H9 (cell line): ENCODE measurements at regions not wholly inside any gene's neighbourhood (a gene's known extent, or its start where the extent isn't known, plus 50 kb on each side); places are given as distances from the start of the nearest gene placed in this dataset.

Experiments used
- DNase-seq: peaks from one replicate; pipeline ENCODE4 v3.0.0-alpha.2; 2017
- H2AFZ ChIP-seq: one replicate; pipeline ENCODE4 v1.6.1; 2013; ENCODE audit warnings: mild to moderate bottlenecking, low read length, control low read depth, moderate library complexity
- H2AK5ac ChIP-seq: 2 replicates; pipeline ENCODE4 v1.6.1; 2013; ENCODE audit warnings: low read length, control low read depth, mixed read lengths; ENCODE audit not compliant: insufficient read length
- H2BK120ac ChIP-seq: one replicate; pipeline ENCODE4 v1.6.1; 2013; ENCODE audit warnings: low read depth, mild to moderate bottlenecking, low read length, control low read depth, inconsistent platforms; ENCODE audit not compliant: poor library complexity, severe bottlenecking
- H2BK12ac ChIP-seq: 2 replicates; pipeline ENCODE4 v1.6.1; 2013; ENCODE audit warnings: low read length, control low read depth, mixed read lengths, low read depth; ENCODE audit not compliant: insufficient read length
- H2BK15ac ChIP-seq: 2 replicates; pipeline ENCODE4 v1.6.1; 2013; ENCODE audit warnings: low read depth, low read length, control low read depth
- H2BK20ac ChIP-seq: one replicate; pipeline ENCODE4 v1.6.1; 2013; ENCODE audit warnings: low read depth, mild to moderate bottlenecking, low read length, control low read depth, inconsistent platforms; ENCODE audit not compliant: poor library complexity, severe bottlenecking
- H2BK5ac ChIP-seq: 2 replicates; pipeline ENCODE4 v1.6.1; 2013; ENCODE audit warnings: low read length, control low read depth, mixed read lengths; ENCODE audit not compliant: insufficient read length
- H3K14ac ChIP-seq: 2 replicates; pipeline ENCODE4 v1.6.1; 2013; ENCODE audit warnings: low read length, control low read depth; ENCODE audit not compliant: insufficient read depth
- H3K18ac ChIP-seq: 2 replicates; pipeline ENCODE4 v1.6.1; 2013; ENCODE audit warnings: low read depth, mild to moderate bottlenecking, mixed read lengths, low read length, control low read depth; ENCODE audit not compliant: insufficient read length
- H3K23ac ChIP-seq: 2 replicates; pipeline ENCODE4 v1.6.1; 2013; ENCODE audit warnings: low read length, control low read depth, mixed read lengths, low read depth; ENCODE audit not compliant: insufficient read length
- H3K23me2 ChIP-seq: 2 replicates; pipeline ENCODE4 v1.6.1; 2013; ENCODE audit warnings: low read depth, mild to moderate bottlenecking, mixed read lengths, low read length, control low read depth; ENCODE audit not compliant: insufficient read length, poor library complexity, severe bottlenecking
- H3K27ac ChIP-seq: 2 replicates; pipeline ENCODE4 v1.5.1; 2013; ENCODE audit warnings: low read length, control low read depth, mixed read lengths, low read depth; ENCODE audit not compliant: insufficient read length
- H3K27me3 ChIP-seq: 2 replicates; pipeline ENCODE4 v1.6.1; 2013; ENCODE audit warnings: low read length, control low read depth, inconsistent platforms; ENCODE audit not compliant: insufficient read depth
- H3K4ac ChIP-seq: 2 replicates; pipeline ENCODE4 v1.6.1; 2013; ENCODE audit warnings: low read depth, mild to moderate bottlenecking, control low read depth, inconsistent platforms, low read length, moderate library complexity
- H3K4me1 ChIP-seq: 2 replicates; pipeline ENCODE4 v1.6.1; 2013; ENCODE audit warnings: low read length, control low read depth, inconsistent platforms; ENCODE audit not compliant: insufficient read depth
- H3K4me2 ChIP-seq: 2 replicates; pipeline ENCODE4 v1.6.1; 2013; ENCODE audit warnings: low read length, control low read depth, mixed read lengths; ENCODE audit not compliant: insufficient read length, insufficient read depth
- H3K56ac ChIP-seq: 2 replicates; pipeline ENCODE4 v1.6.1; 2013; ENCODE audit warnings: low read depth, mild to moderate bottlenecking, mixed read lengths, low read length, control low read depth; ENCODE audit not compliant: insufficient read length
- H3K79me1 ChIP-seq: 2 replicates; pipeline ENCODE4 v1.6.1; 2013; ENCODE audit warnings: low read depth, mild to moderate bottlenecking, moderate library complexity, low read length, control low read depth, inconsistent platforms; ENCODE audit not compliant: insufficient read depth, poor library complexity, severe bottlenecking
- H3K79me2 ChIP-seq: 2 replicates; pipeline ENCODE4 v1.6.1; 2013; ENCODE audit warnings: low read length, control low read depth, inconsistent platforms; ENCODE audit not compliant: insufficient read depth
- H3K9ac ChIP-seq: 2 replicates; pipeline ENCODE4 v1.6.1; 2013; ENCODE audit warnings: low read length, control low read depth, mixed read lengths; ENCODE audit not compliant: insufficient read length; ENCODE audit errors: extremely low read depth
- H3K9me3 ChIP-seq: one replicate; pipeline ENCODE4 v1.6.1; 2013; ENCODE audit warnings: low read depth, low read length, inconsistent platforms; ENCODE audit not compliant: control insufficient read depth
- H3T11ph ChIP-seq: one replicate; pipeline ENCODE4 v1.6.1; 2013; ENCODE audit warnings: mild to moderate bottlenecking, low read length, control low read depth, inconsistent platforms
- H4K20me1 ChIP-seq: one replicate; pipeline ENCODE4 v1.6.1; 2013; ENCODE audit not compliant: control insufficient read depth, insufficient read length, insufficient read depth
- H4K5ac ChIP-seq: 2 replicates; pipeline ENCODE4 v1.6.1; 2013; ENCODE audit warnings: low read depth, mild to moderate bottlenecking, mixed read lengths, low read length, control low read depth; ENCODE audit not compliant: insufficient read length
- H4K8ac ChIP-seq: replicated peaks from 2 replicates; pipeline ENCODE4 v1.6.1; 2013; ENCODE audit warnings: low read length, control low read depth, mixed read lengths, low read depth; ENCODE audit not compliant: insufficient read length
- H4K91ac ChIP-seq: 2 replicates; pipeline ENCODE4 v1.6.1; 2013; ENCODE audit warnings: low read depth, mild to moderate bottlenecking, moderate library complexity, mixed read lengths, low read length, control low read depth; ENCODE audit not compliant: insufficient read length
- H3K27ac Mint-ChIP-seq, 3 experiments: 2 replicates in 2 of 3; 3 replicates in 1 of 3; pipeline ENCODE4 v1.8.0; 2020 to 2021; ENCODE audit warnings: mixed read lengths in 3 of 3, mild to moderate bottlenecking in 1 of 3, moderate library complexity in 1 of 3
- H3K27me3 Mint-ChIP-seq: 2 replicates; pipeline ENCODE4 v1.8.0; 2021; ENCODE audit warnings: low read depth, mild to moderate bottlenecking, moderate library complexity, mixed read lengths
- H3K36me3 Mint-ChIP-seq, 3 experiments: 2 replicates in 2 of 3; 3 replicates in 1 of 3; pipeline ENCODE4 v1.8.0; 2020 to 2021; ENCODE audit warnings: low read depth in 3 of 3, mixed read lengths in 3 of 3; ENCODE audit not compliant: insufficient read depth in 1 of 3
- H3K4me1 Mint-ChIP-seq, 2 experiments: 2 replicates each; pipeline ENCODE4 v1.8.0; 2020; ENCODE audit warnings: mixed read lengths in 2 of 2
- H3K4me3 Mint-ChIP-seq, 2 experiments: 2 replicates in 1 of 2; 3 replicates in 1 of 2; pipeline ENCODE4 v1.8.0; 2020 to 2021; ENCODE audit warnings: mild to moderate bottlenecking in 2 of 2, mixed read lengths in 2 of 2, moderate library complexity in 1 of 2
- H3K9me3 Mint-ChIP-seq, 2 experiments: 2 replicates in 1 of 2; 3 replicates in 1 of 2; pipeline ENCODE4 v1.8.0; 2020; ENCODE audit warnings: mild to moderate bottlenecking in 2 of 2, mixed read lengths in 2 of 2, moderate library complexity in 1 of 2
- CTCF ChIP-seq: fragments of 200-600 bp; sonication (generic); conservative IDR thresholded peaks from 3 replicates; pipeline ENCODE4 v1.8.0; 2021; ENCODE audit warnings: antibody characterized with exemption, mild to moderate bottlenecking
- WGBS: extraction: QIAGEN DNeasy Blood & Tissue Kit; methylation state at CpG from one replicate; pipeline ENCODE4 v1.1.7; 2013; ENCODE audit warnings: missing lambda C conversion rate, low lambda C conversion rate, mixed read lengths; ENCODE audit not compliant: insufficient read length; ENCODE audit errors: extremely low coverage; 5-methylcytosine and 5-hydroxymethylcytosine counted together

GRCh38 chrX:28347476-28347875, 239.8 kb upstream of the IL1RAPL1 start:
- Histone ChIP-seq H3K79me2 (no peaks in the 10 kb centered on the region), H3K14ac (no peak overlapping the region), H2BK5ac (no peak overlapping the region), H3K23me2 (no peaks in the 10 kb centered on the region), H3K4me2 (no peak overlapping the region), H3K79me1 (no peaks in the 10 kb centered on the region), H2BK20ac (no peak overlapping the region), H4K20me1 (no peaks in the 10 kb centered on the region), H2AK5ac (no peak overlapping the region), H3K4ac (no peak overlapping the region), H3T11ph (no peak overlapping the region), H2BK12ac (no peak overlapping the region), H3K27me3 (no peaks in the 10 kb centered on the region), H2BK15ac (no peak overlapping the region), H3K9me3 (no peaks in the 10 kb centered on the region), H3K9ac (no peak overlapping the region), H4K8ac (no peak overlapping the region), H3K18ac (no peak overlapping the region), H2AFZ (no peak overlapping the region), H4K91ac (no peak overlapping the region), H3K4me1 (no peaks in the 10 kb centered on the region), H3K27ac (no peak overlapping the region), H3K56ac (no peak overlapping the region), H4K5ac (no peak overlapping the region), H3K23ac (no peak overlapping the region), H2BK120ac (no peak overlapping the region)
- TF ChIP-seq CTCF, result no peak
- peaks cover 3% of the 10 kb centered on the region for H3K27me3 Mint-ChIP-seq
- WGBS, result no CpG with 5 or more reads among the region's 4 CpGs
- no peak overlapping the region for H3K27ac Mint-ChIP-seq
- no peak overlapping the region for H3K4me3 Mint-ChIP-seq
- no peak for DNase-seq
- H3K36me3 Mint-ChIP-seq, result no peaks in the 10 kb centered on the region; a peak in 1 of 7 replicates
- peaks cover 0 to 38% of the 10 kb centered on the region in 2 experiments; a peak in 3 of 5 replicates for H3K9me3 Mint-ChIP-seq
- H3K4me1 Mint-ChIP-seq, result peaks cover 4 to 6% of the 10 kb centered on the region in 2 experiments; a peak in 3 of 4 replicates
